ENCODE measurements at regions not wholly inside any gene's neighbourhood (a gene's known extent, or its start where the extent isn't known, plus 50 kb on each side); places are given as distances from the start of the nearest gene placed in this dataset.

DNA sequence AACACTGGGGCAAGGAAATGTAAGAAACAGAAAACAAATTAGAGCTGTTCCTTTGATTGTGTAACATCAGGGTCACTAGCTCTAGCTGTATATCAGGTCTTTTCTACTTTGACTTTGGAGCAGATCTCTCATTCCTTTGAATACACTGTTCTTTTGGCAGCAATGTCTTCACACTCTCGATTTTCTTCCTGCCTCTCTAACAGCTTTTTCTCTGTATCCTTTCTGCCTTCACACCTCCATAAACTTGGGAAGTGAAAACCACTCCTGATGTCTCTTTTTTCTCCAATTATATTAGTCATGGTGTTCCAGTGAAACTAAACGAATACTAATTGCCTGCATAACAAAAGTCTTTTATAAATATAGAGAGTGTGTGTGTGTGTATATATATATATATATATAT lies 1458.0 kb downstream of the NCAM2 start:
- TF ChIP-seq, protein P1, sequence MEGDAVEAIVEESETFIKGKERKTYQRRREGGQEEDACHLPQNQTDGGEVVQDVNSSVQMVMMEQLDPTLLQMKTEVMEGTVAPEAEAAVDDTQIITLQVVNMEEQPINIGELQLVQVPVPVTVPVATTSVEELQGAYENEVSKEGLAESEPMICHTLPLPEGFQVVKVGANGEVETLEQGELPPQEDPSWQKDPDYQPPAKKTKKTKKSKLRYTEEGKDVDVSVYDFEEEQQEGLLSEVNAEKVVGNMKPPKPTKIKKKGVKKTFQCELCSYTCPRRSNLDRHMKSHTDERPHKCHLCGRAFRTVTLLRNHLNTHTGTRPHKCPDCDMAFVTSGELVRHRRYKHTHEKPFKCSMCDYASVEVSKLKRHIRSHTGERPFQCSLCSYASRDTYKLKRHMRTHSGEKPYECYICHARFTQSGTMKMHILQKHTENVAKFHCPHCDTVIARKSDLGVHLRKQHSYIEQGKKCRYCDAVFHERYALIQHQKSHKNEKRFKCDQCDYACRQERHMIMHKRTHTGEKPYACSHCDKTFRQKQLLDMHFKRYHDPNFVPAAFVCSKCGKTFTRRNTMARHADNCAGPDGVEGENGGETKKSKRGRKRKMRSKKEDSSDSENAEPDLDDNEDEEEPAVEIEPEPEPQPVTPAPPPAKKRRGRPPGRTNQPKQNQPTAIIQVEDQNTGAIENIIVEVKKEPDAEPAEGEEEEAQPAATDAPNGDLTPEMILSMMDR (IDR thresholded peaks at IDR 0.05) = no peak
- TF ChIP-seq POLR2A (IDR thresholded peaks at IDR 0.05) = no peak

All from breast epithelium (tissue), 3 donors.